C4-2B (cell line): ENCODE measurements at regions not wholly inside any gene's neighbourhood (a gene's known extent, or its start where the extent isn't known, plus 50 kb on each side); places are given as distances from the start of the nearest gene placed in this dataset.

Experiments
- H3K27ac ChIP-seq: fragments of 450-650 bp; 2 replicates; pipeline ENCODE4 v1.5.1; 2017
- CTCF ChIP-seq: fragments of 450-650 bp; conservative IDR thresholded peaks from 2 replicates; pipeline ENCODE4 v1.5.1; 2017; ENCODE audit warnings: mild to moderate bottlenecking
- ZFX ChIP-seq: fragments of 450-650 bp; IDR thresholded peaks from 2 replicates; pipeline ENCODE4 v1.6.1; 2017

- peak overlapping the region; percentile 31; the same call in 1 of the 2 replicates for H3K27ac ChIP-seq
- no peak for TF ChIP-seq CTCF
- no peak for TF ChIP-seq ZFX
These were observed 125.4 kb upstream of the ACKR3 start for GRCh38 chr2:236444187-236444586.

GRCh38 chr2:236445678-236446077 lies 123.9 kb upstream of the ACKR3 start:
- TF ChIP-seq ZFX: no peak
- TF ChIP-seq CTCF: no peak
- no peak overlapping the region for H3K27ac ChIP-seq

- no peak overlapping the region for H3K27ac ChIP-seq
- TF ChIP-seq CTCF (no peak), ZFX (no peak)
These were observed 123.1 kb upstream of the ACKR3 start for GRCh38 chr2:236446521-236446920.

- H3K27ac ChIP-seq: peak overlapping the region; percentile 64
- no peak for TF ChIP-seq ZFX
- TF ChIP-seq CTCF: no peak; the same call in 1 of the 2 replicates
These were observed 120.4 kb upstream of the ACKR3 start for GRCh38 chr2:236449167-236449761.

GRCh38 chr2:236452238-236452637 lies 117.4 kb upstream of the ACKR3 start:
- no peak for TF ChIP-seq ZFX
- no peak for TF ChIP-seq CTCF
- H3K27ac ChIP-seq: no peak overlapping the region

- no peak overlapping the region for H3K27ac ChIP-seq
- TF ChIP-seq CTCF (no peak), ZFX (no peak)
These were observed 115.5 kb upstream of the ACKR3 start for GRCh38 chr2:236454076-236454475.

- no peak for TF ChIP-seq CTCF
- no peak for TF ChIP-seq ZFX
- H3K27ac ChIP-seq: no peak overlapping the region
These were observed 110.2 kb upstream of the ACKR3 start for GRCh38 chr2:236459393-236459792.
